ENCODE measurements at regions not wholly inside any gene's neighbourhood (a gene's known extent, or its start where the extent isn't known, plus 50 kb on each side); places are given as distances from the start of the nearest gene placed in this dataset.

DNA sequence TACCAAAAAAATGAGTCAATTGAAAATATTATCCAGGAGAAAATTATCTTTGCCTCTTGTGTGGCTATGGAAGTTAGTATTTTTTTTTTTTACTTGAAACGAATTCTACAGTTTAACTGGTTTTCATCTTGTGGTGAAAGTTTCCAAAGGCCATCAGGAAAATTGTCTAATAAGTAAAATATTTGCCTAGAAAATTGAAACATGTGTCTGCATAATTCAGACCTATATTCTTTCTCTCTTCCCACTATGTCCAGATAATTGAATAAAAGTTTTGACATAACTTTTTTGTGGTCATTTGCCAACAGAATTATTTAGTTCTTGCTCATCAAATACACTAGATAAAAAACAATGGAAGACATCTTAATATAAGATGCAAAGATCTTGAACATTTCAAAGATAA lies 321.5 kb upstream of the RPS23 start:
- FAIRE-seq (no peak), ATAC-seq (no peak), DNase-seq (ENCODE audit: low spot score) (no peak)
- intact Hi-C loops (cut with micrococcal nuclease; ENCODE audit: unreplicated experiment): no loop called here
- H3K4me2 ChIP-seq (ENCODE audit: low read depth, low read length): no peak overlapping the region
- ChIA-PET POLR2A (no interaction called here), CTCF (ENCODE audit: low intra/inter-chr PET ratio, low total read pairs) (no interaction called here)
- no peaks in the 10 kb centered on the region for H4K20me1 ChIP-seq (ENCODE audit: insufficient read depth, low read length)
- H2AFZ ChIP-seq (ENCODE audit: low read length): no peak overlapping the region
- no peaks in the 10 kb centered on the region for H3K36me3 ChIP-seq (replicated peaks in 1 of 2; ENCODE audit: control insufficient read depth in 1 of 2, insufficient read depth in 2 of 2, low read length in 2 of 2)
- no peaks in the 10 kb centered on the region for H3K9me3 ChIP-seq (ENCODE audit: low read length)
- H3K27ac ChIP-seq (ENCODE audit: extremely low read length, insufficient read depth, low read length): no peak overlapping the region
- H3K4me1 ChIP-seq (ENCODE audit: insufficient read depth, low read length): peaks cover 41% of the 10 kb centered on the region
- no peak overlapping the region for H3K4me3 ChIP-seq (replicated peaks in 1 of 3; ENCODE audit: insufficient read depth in 1 of 3, low read depth in 2 of 3, low read length in 3 of 3)
- 34% methylated on average over 1 of the region's 1 CpG for WGBS (ENCODE audit: low lambda C conversion rate)
- TF ChIP-seq ZNF512 (CRISPR knock-in tag; IDR thresholded peaks at IDR 0.05) (no peak), THAP11 (CRISPR knock-in tag; IDR thresholded peaks at IDR 0.05) (no peak), ZNF451 (CRISPR knock-in tag; IDR thresholded peaks at IDR 0.05) (no peak), SMARCE1 (IDR thresholded peaks at IDR 0.05; ENCODE audit: borderline replicate concordance) (no peak), ZNF644 (CRISPR knock-in tag; IDR thresholded peaks at IDR 0.05; ENCODE audit: low read depth) (no peak), PLRG1 (conservative IDR thresholded peaks at IDR 0.05) (no peak)
- BruUV-seq (replicated peaks): no TSS peak
- in situ Hi-C loops (cut with HindIII; ENCODE audit: extremely low pct_ligation_motif_present, low pct_unique_long_range_greater_than_20kb): no loop called here
- H3K9ac ChIP-seq (ENCODE audit: insufficient read depth, low read depth, low read length): no peak overlapping the region
- H3K79me2 ChIP-seq (ENCODE audit: insufficient read depth, low read length): no peaks in the 10 kb centered on the region
- H3K27me3 ChIP-seq (ENCODE audit: control insufficient read depth in 1 of 2, insufficient read depth in 2 of 2, low read length in 2 of 2): no peaks in the 10 kb centered on the region; a peak in 1 of 5 replicates

GRCh38 chr5:82599030-82599429 lies 320.9 kb upstream of the RPS23 start:
- Histone ChIP-seq H3K4me1 (ENCODE audit: insufficient read depth, low read length) (peaks cover 47% of the 10 kb centered on the region), H2AFZ (ENCODE audit: low read length) (no peak overlapping the region), H3K9me3 (ENCODE audit: low read length) (no peaks in the 10 kb centered on the region), H3K36me3 (replicated peaks in 1 of 2; ENCODE audit: control insufficient read depth in 1 of 2, insufficient read depth in 2 of 2, low read length in 2 of 2) (no peaks in the 10 kb centered on the region), H3K9ac (ENCODE audit: insufficient read depth, low read depth, low read length) (no peak overlapping the region), H4K20me1 (ENCODE audit: insufficient read depth, low read length) (no peaks in the 10 kb centered on the region), H3K4me2 (ENCODE audit: low read depth, low read length) (no peak overlapping the region), H3K4me3 (replicated peaks in 1 of 3; ENCODE audit: insufficient read depth in 1 of 3, low read depth in 2 of 3, low read length in 3 of 3) (no peak overlapping the region), H3K27ac (ENCODE audit: extremely low read length, insufficient read depth, low read length) (no peak overlapping the region), H3K27me3 (ENCODE audit: control insufficient read depth in 1 of 2, insufficient read depth in 2 of 2, low read length in 2 of 2) (no peaks in the 10 kb centered on the region; a peak in 1 of 5 replicates), H3K79me2 (ENCODE audit: insufficient read depth, low read length) (no peaks in the 10 kb centered on the region)
- no peak for ATAC-seq
- DNase-seq (ENCODE audit: low spot score): no peak
- ChIA-PET POLR2A (no interaction called here), CTCF (ENCODE audit: low intra/inter-chr PET ratio, low total read pairs) (no interaction called here)
- WGBS (ENCODE audit: low lambda C conversion rate): 10% methylated on average over 1 of the region's 1 CpG
- intact Hi-C loops (cut with micrococcal nuclease; ENCODE audit: unreplicated experiment): no loop called here
- no TSS peak for BruUV-seq (replicated peaks)
- FAIRE-seq: no peak
- in situ Hi-C loops (cut with HindIII; ENCODE audit: extremely low pct_ligation_motif_present, low pct_unique_long_range_greater_than_20kb): no loop called here
- TF ChIP-seq, protein P1, sequence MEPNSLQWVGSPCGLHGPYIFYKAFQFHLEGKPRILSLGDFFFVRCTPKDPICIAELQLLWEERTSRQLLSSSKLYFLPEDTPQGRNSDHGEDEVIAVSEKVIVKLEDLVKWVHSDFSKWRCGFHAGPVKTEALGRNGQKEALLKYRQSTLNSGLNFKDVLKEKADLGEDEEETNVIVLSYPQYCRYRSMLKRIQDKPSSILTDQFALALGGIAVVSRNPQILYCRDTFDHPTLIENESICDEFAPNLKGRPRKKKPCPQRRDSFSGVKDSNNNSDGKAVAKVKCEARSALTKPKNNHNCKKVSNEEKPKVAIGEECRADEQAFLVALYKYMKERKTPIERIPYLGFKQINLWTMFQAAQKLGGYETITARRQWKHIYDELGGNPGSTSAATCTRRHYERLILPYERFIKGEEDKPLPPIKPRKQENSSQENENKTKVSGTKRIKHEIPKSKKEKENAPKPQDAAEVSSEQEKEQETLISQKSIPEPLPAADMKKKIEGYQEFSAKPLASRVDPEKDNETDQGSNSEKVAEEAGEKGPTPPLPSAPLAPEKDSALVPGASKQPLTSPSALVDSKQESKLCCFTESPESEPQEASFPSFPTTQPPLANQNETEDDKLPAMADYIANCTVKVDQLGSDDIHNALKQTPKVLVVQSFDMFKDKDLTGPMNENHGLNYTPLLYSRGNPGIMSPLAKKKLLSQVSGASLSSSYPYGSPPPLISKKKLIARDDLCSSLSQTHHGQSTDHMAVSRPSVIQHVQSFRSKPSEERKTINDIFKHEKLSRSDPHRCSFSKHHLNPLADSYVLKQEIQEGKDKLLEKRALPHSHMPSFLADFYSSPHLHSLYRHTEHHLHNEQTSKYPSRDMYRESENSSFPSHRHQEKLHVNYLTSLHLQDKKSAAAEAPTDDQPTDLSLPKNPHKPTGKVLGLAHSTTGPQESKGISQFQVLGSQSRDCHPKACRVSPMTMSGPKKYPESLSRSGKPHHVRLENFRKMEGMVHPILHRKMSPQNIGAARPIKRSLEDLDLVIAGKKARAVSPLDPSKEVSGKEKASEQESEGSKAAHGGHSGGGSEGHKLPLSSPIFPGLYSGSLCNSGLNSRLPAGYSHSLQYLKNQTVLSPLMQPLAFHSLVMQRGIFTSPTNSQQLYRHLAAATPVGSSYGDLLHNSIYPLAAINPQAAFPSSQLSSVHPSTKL (CRISPR knock-in tag; IDR thresholded peaks at IDR 0.05): peak; percentile 27; the same call in 1 of the 2 replicates
- TF ChIP-seq ZNF713 (CRISPR knock-in tag; IDR thresholded peaks at IDR 0.05) (no peak), CEBPG (CRISPR knock-in tag; IDR thresholded peaks at IDR 0.05) (peak; percentile 43; the same call in 1 of the 2 replicates), GATAD2A (CRISPR knock-in tag; IDR thresholded peaks at IDR 0.05) (peak; percentile 34; the same call in 1 of the 2 replicates), TEF (CRISPR knock-in tag; IDR thresholded peaks at IDR 0.05) (peak; percentile 90), HOXA7 (CRISPR knock-in tag; IDR thresholded peaks at IDR 0.05) (no peak), RARA (CRISPR knock-in tag; IDR thresholded peaks at IDR 0.05) (0 out of 2 replicates have a peak, but pooled peaks have one; percentile 24), ZNF343 (CRISPR knock-in tag; IDR thresholded peaks at IDR 0.05) (no peak), CEBPB (IDR thresholded peaks at IDR 0.05; ENCODE audit: borderline replicate concordance, low read depth, low read length) (peak; percentile 57; the same call in 1 of the 2 replicates), ZNF264 (CRISPR knock-in tag; IDR thresholded peaks at IDR 0.05) (no peak), MTA1 (CRISPR knock-in tag; IDR thresholded peaks at IDR 0.05; ENCODE audit: borderline replicate concordance) (no peak)

Data from HepG2 (cell line).